C4-2B (cell line): ENCODE measurements at regions not wholly inside any gene's neighbourhood (a gene's known extent, or its start where the extent isn't known, plus 50 kb on each side); places are given as distances from the start of the nearest gene placed in this dataset.
"Not testable (repeated sequence)": the region's sequence is repeated elsewhere in the genome, so short reads cannot be mapped to it uniquely, and the experiment has no call there.

Source experiments
- H3K27ac ChIP-seq: fragments of 450-650 bp; 2 replicates; pipeline ENCODE4 v1.5.1; 2017
- ZFX ChIP-seq: fragments of 450-650 bp; IDR thresholded peaks from 2 replicates; pipeline ENCODE4 v1.6.1; 2017
- TF ChIP-seq, protein P1 (sequence below): fragments of 450-650 bp; conservative IDR thresholded peaks from 2 replicates; pipeline ENCODE4 v1.5.1; 2017; ENCODE audit warnings: mild to moderate bottlenecking

GRCh38 chr13:90591927-90592268, 755.6 kb upstream of the MIR17HG start:
- H3K27ac ChIP-seq = no peak overlapping the region
- TF ChIP-seq, protein P1, sequence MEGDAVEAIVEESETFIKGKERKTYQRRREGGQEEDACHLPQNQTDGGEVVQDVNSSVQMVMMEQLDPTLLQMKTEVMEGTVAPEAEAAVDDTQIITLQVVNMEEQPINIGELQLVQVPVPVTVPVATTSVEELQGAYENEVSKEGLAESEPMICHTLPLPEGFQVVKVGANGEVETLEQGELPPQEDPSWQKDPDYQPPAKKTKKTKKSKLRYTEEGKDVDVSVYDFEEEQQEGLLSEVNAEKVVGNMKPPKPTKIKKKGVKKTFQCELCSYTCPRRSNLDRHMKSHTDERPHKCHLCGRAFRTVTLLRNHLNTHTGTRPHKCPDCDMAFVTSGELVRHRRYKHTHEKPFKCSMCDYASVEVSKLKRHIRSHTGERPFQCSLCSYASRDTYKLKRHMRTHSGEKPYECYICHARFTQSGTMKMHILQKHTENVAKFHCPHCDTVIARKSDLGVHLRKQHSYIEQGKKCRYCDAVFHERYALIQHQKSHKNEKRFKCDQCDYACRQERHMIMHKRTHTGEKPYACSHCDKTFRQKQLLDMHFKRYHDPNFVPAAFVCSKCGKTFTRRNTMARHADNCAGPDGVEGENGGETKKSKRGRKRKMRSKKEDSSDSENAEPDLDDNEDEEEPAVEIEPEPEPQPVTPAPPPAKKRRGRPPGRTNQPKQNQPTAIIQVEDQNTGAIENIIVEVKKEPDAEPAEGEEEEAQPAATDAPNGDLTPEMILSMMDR = no peak
- no peak for TF ChIP-seq ZFX

DNA sequence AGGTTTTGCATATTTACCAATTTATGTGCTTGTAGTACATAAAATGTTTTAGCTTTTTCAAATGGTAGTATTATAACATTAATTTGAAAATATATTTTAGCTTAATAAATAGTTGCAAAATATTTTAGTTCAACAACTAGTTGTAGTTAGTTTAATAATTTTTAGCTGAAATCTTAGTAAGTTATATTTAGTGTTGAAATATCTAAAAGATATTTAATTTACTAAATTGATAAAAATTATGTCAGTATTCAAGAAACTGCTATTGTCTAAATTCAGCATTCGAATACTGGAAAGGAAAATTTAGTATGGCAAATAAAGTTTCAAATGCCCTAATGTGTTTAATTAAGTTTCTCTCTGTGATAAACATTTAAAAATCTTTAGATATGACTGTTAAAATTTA, 754.5 kb upstream of the MIR17HG start:
- no peak overlapping the region for H3K27ac ChIP-seq
- TF ChIP-seq, protein P1 = no peak
- no peak for TF ChIP-seq ZFX

DNA sequence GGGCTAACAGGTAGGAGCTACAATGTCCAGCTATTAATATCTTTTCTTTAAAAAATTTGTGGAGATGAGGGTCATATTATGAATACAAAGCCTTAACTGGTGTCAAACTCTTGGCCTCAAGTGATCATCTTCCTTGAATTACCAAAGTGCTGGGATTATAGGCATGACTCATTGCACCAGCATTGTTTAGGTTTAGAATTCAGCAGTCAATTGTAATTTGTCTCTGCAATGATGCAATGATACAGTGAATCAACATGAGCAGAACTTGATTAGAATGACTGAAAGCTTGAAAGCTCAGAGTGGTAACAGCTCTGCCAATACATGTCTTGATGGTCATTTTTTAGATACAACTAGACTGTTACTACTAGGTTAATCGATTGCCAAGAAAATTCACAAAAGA, 752.8 kb upstream of the MIR17HG start:
- H3K27ac ChIP-seq = no peak overlapping the region
- TF ChIP-seq ZFX = no peak
- TF ChIP-seq, protein P1 = no peak

- TF ChIP-seq ZFX = no peak
- TF ChIP-seq, protein P1 = no peak
- H3K27ac ChIP-seq = no peak overlapping the region
Measured at GRCh38 chr13:90605664-90606063, 741.8 kb upstream of the MIR17HG start.

GRCh38 chr13:90606921-90607320, 740.6 kb upstream of the MIR17HG start:
- not testable (repeated sequence) for H3K27ac ChIP-seq

GRCh38 chr13:90612391-90612790, 735.1 kb upstream of the MIR17HG start:
- no peak overlapping the region for H3K27ac ChIP-seq
- TF ChIP-seq, protein P1 = no peak
- TF ChIP-seq ZFX = no peak

DNA sequence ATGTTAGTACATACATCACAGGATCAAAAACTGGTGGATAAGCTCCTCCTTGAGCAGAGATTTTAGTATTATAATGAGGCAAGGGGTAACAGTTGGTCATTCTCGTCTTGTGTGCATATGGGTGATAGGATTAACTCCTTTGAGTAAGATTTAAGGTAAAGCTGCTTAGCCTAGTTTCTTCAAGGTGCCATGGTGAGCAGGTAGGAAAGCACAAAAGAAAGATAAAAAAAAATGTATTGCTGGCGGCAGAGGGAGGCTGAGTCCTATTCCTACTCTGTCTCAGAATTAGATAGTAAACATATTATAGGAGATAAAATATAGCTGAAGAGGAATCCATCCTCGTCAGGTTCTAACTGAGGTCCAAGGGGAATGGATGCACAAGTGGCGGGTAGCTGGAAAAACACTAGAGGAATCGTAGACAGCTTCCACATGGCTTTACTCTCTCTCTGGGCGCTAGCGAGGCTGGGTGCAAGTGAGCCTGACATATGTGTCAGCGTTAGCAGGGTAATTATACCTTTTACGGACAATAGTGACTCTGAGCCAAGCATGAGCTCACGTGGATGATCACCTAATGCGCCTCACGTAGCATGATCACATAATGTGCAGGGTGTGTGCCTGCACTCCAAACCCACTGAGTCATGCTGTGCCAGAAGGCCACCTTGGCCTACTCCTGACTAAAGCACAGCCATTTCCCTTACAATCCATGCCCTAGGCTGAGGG, 734.3 kb upstream of the MIR17HG start:
- no peak overlapping the region for H3K27ac ChIP-seq
- TF ChIP-seq, protein P1 = no peak
- TF ChIP-seq ZFX = no peak

- no peak for TF ChIP-seq ZFX
- TF ChIP-seq, protein P1 = no peak
- H3K27ac ChIP-seq = no peak overlapping the region
Measured at GRCh38 chr13:90615236-90615635, 732.3 kb upstream of the MIR17HG start.
